ENCODE measurements at regions not wholly inside any gene's neighbourhood (a gene's known extent, or its start where the extent isn't known, plus 50 kb on each side); places are given as distances from the start of the nearest gene placed in this dataset.

DNA sequence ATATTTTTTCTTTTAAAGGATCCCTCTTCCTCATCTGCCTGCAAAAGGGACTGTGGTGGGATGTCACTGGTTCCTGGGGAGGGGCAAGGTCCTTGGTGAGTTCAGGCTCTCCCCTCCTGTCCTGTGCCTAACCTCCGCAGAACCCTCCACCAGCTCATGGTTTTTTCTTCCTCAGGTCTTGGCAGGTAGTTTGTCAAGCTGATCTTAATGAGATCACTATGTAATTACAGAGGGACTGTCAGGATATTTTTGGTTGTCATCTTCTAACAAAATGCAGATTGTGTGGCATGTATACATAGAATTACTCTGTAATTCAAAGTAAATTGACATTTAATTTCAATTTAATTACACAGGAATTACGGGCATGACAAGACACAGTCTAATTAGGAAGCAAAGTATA, 150.3 kb upstream of the SEMA6A start:
- TF ChIP-seq POU2F2 (IDR thresholded peaks at IDR 0.05; ENCODE audit: low read depth, low read length) (no peak), POLR2A (IDR thresholded peaks at IDR 0.05; ENCODE audit: low read depth, low read length) (no peak), POLR2AphosphoS5 (IDR thresholded peaks at IDR 0.05; ENCODE audit: low read depth, low read length) (no peak), TAF1 (IDR thresholded peaks at IDR 0.05; ENCODE audit: low read depth, low read length) (no peak), SPI1 (IDR thresholded peaks at IDR 0.05; ENCODE audit: low read depth, low read length) (no peak), PAX5 (IDR thresholded peaks at IDR 0.05; ENCODE audit: insufficient read depth, low read length, severe bottlenecking) (no peak)
